ENCODE measurements at regions not wholly inside any gene's neighbourhood (a gene's known extent, or its start where the extent isn't known, plus 50 kb on each side); places are given as distances from the start of the nearest gene placed in this dataset.

- TF ChIP-seq CTCF (IDR thresholded peaks at IDR 0.05) (no peak), POLR2AphosphoS5 (IDR thresholded peaks at IDR 0.05) (no peak), POLR2A (IDR thresholded peaks at IDR 0.05) (no peak)
Observed at GRCh38 chr6:134503585-134504281, 185.8 kb upstream of the SGK1 start.
